Activated CD4-positive, alpha-beta T cell treated with anti-CD3 and anti-CD28 coated beads, Interleukin-2, amount 50 U/mL, for 16 hours (primary cell): ENCODE measurements at regions not wholly inside any gene's neighbourhood (a gene's known extent, or its start where the extent isn't known, plus 50 kb on each side); places are given as distances from the start of the nearest gene placed in this dataset.

Experiments
- DNase-seq: peaks from one replicate; pipeline ENCODE4 v3.0.0-alpha.2; 2020

- no peak for DNase-seq
Observed at GRCh38 chr21:43271452-43272020, 102.7 kb downstream of the CRYAA start.

DNA sequence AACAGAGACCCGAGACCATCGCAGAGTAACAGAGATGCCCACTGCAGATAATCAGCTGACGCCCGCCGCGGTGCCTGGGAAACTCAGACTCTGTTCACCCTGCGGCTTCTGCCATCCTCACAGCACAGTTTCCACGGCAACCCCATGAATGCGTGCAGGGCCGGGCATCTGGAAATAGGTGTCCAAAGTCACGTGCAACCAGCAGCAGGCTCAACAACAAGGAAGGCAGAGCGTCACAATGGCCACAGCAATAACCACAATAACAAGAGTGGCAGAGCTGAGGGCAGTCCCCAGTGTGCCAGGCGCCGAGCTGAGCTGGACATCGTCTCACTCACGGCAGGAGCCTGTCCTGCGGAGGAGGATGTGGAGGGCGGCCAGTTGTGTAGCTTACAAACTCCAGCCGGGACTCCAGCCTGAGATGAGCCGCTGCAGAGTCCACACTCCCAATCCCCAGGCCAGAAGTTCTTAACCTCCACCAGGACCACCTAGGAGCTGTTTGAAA, 102.0 kb downstream of the CRYAA start:
- DNase-seq, result no peak

- no peak for DNase-seq
Observed at GRCh38 chr21:43269957-43270705, 101.3 kb downstream of the CRYAA start.

- DNase-seq, result no peak
Observed at GRCh38 chr21:43269440-43269839, 100.6 kb downstream of the CRYAA start.

DNA sequence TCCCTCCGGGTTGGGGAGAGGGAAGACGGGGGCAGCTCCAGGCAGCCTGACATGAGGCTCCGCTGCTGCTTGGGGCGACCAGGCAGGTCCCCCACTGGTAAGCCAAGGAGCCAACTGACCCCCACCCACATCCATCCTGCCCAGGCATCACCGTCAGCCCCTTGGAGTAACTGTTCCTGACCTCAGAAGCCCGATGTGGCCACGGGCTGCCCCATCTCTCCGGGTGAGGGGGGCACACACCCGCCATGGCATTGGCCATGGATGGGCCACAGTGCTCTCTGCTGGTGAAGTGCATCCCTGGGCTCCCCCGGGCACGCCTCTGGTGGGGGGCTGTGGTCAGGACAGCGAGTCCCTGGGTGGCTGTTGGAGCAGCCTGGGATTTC, 100.0 kb downstream of the CRYAA start:
- no peak for DNase-seq

- DNase-seq, result no peak
Observed at GRCh38 chr21:43268086-43268803, 99.4 kb downstream of the CRYAA start.

GRCh38 chr21:43267391-43268085, 98.7 kb downstream of the CRYAA start:
- DNase-seq, result no peak

- DNase-seq, result no peak
Observed at GRCh38 chr21:43266534-43266933, 97.7 kb downstream of the CRYAA start.

GRCh38 chr21:43262427-43262826, 93.6 kb downstream of the CRYAA start:
- no peak for DNase-seq
